ENCODE measurements at regions not wholly inside any gene's neighbourhood (a gene's known extent, or its start where the extent isn't known, plus 50 kb on each side); places are given as distances from the start of the nearest gene placed in this dataset.

- TF ChIP-seq CTCF (IDR thresholded peaks at IDR 0.05) = no peak
- TF ChIP-seq EZH2 (IDR thresholded peaks at IDR 0.05) = no peak
- no peak for TF ChIP-seq EZH2phosphoT487 (IDR thresholded peaks at IDR 0.05)
Measured at GRCh38 chr12:84150201-84150600, 762.4 kb downstream of the SLC6A15 start.

Data from neural progenitor cell (in vitro differentiated cells).